PFSK-1 (cell line): ENCODE measurements at regions not wholly inside any gene's neighbourhood (a gene's known extent, or its start where the extent isn't known, plus 50 kb on each side); places are given as distances from the start of the nearest gene placed in this dataset.

Experiments
- POLR2AphosphoS5 ChIP-seq: IDR thresholded peaks from 2 replicates; pipeline ENCODE4 v1.6.1; 2012; ENCODE audit warnings: low read depth, mild to moderate bottlenecking, control low read depth, low read length, moderate library complexity
- REST ChIP-seq, 2 experiments: IDR thresholded peaks; 2 replicates each; pipeline versions ENCODE4 v1.6.1 to v1.8.0; 2011 to 2012; ENCODE audit warnings: low read depth in 2 of 2, low read length in 2 of 2, control low read depth in 1 of 2, inconsistent platforms in 1 of 2, mild to moderate bottlenecking in 1 of 2, moderate library complexity in 1 of 2; ENCODE audit not compliant: insufficient read depth in 1 of 2

GRCh38 chr10:2972216-2972615 is 95.1 kb upstream of the PFKP start:
- no peak for TF ChIP-seq POLR2AphosphoS5
- TF ChIP-seq REST (IDR thresholded peaks at IDR 0.05; ENCODE audit: insufficient read depth in 1 of 2, low read depth in 2 of 2, low read length in 2 of 2) = no peak
